ENCODE measurements at regions not wholly inside any gene's neighbourhood (a gene's known extent, or its start where the extent isn't known, plus 50 kb on each side); places are given as distances from the start of the nearest gene placed in this dataset.

GRCh38 chr21:20424943-20425342, 573.3 kb upstream of the NCAM2 start:
- Histone ChIP-seq H3K36me3 (ENCODE audit: control insufficient read depth in 4 of 4, insufficient read depth in 4 of 4, low read length in 4 of 4) (no peaks in the 10 kb centered on the region), H3K4me1 (ENCODE audit: control insufficient read depth in 5 of 5, insufficient read depth in 5 of 5, low read length in 5 of 5) (no peaks in the 10 kb centered on the region), H3K27me3 (ENCODE audit: control insufficient read depth in 3 of 3, insufficient read depth in 3 of 3, low read length in 2 of 3) (no peaks in the 10 kb centered on the region), H3K9me3 (ENCODE audit: control insufficient read depth in 4 of 4, insufficient read depth in 3 of 4, low read length in 3 of 4) (peaks cover 0 to 5% (median 2%) of the 10 kb centered on the region in 4 donors), H3K27ac (ENCODE audit: low read depth in 1 of 2, low read length in 1 of 2) (no peak overlapping the region), H3K4me3 (no peak overlapping the region), H3K9ac (ENCODE audit: insufficient read depth in 1 of 2, low read length in 2 of 2) (no peak overlapping the region)
- ATAC-seq (ENCODE audit: insufficient read depth, low FRiP score) (no peak), DNase-seq (no peak)
- 81 to 91% methylated on average over 7 of the region's 7 CpGs for WGBS, 2 donors
- TF ChIP-seq CTCF (IDR thresholded peaks at IDR 0.05; ENCODE audit: control extremely low read depth, extremely low read depth), result no peak

GRCh38 chr21:20425856-20426255, 572.4 kb upstream of the NCAM2 start:
- 93 to 96% methylated on average over 12 of the region's 12 CpGs for WGBS, 2 donors
- Histone ChIP-seq H3K9ac (ENCODE audit: insufficient read depth in 1 of 2, low read length in 2 of 2) (no peak overlapping the region), H3K36me3 (ENCODE audit: control insufficient read depth in 4 of 4, insufficient read depth in 4 of 4, low read length in 4 of 4) (no peaks in the 10 kb centered on the region), H3K4me3 (no peak overlapping the region), H3K9me3 (ENCODE audit: control insufficient read depth in 4 of 4, insufficient read depth in 3 of 4, low read length in 3 of 4) (peaks cover 0 to 5% (median 2%) of the 10 kb centered on the region in 4 donors), H3K4me1 (ENCODE audit: control insufficient read depth in 5 of 5, insufficient read depth in 5 of 5, low read length in 5 of 5) (no peaks in the 10 kb centered on the region), H3K27me3 (ENCODE audit: control insufficient read depth in 3 of 3, insufficient read depth in 3 of 3, low read length in 2 of 3) (no peaks in the 10 kb centered on the region), H3K27ac (ENCODE audit: low read depth in 1 of 2, low read length in 1 of 2) (no peak overlapping the region)
- no peak for ATAC-seq (ENCODE audit: insufficient read depth, low FRiP score)
- DNase-seq, result no peak
- no peak for TF ChIP-seq CTCF (IDR thresholded peaks at IDR 0.05; ENCODE audit: control extremely low read depth, extremely low read depth)

- TF ChIP-seq CTCF (IDR thresholded peaks at IDR 0.05; ENCODE audit: control extremely low read depth, extremely low read depth), result no peak
- Histone ChIP-seq H3K27ac (ENCODE audit: low read depth in 1 of 2, low read length in 1 of 2) (no peak overlapping the region), H3K36me3 (ENCODE audit: control insufficient read depth in 4 of 4, insufficient read depth in 4 of 4, low read length in 4 of 4) (no peaks in the 10 kb centered on the region), H3K4me3 (no peak overlapping the region), H3K9me3 (ENCODE audit: control insufficient read depth in 4 of 4, insufficient read depth in 3 of 4, low read length in 3 of 4) (no peaks in the 10 kb centered on the region), H3K27me3 (ENCODE audit: control insufficient read depth in 3 of 3, insufficient read depth in 3 of 3, low read length in 2 of 3) (no peaks in the 10 kb centered on the region), H3K4me1 (ENCODE audit: control insufficient read depth in 5 of 5, insufficient read depth in 5 of 5, low read length in 5 of 5) (peaks cover 0 to 1% (median 0%) of the 10 kb centered on the region in 5 donors), H3K9ac (ENCODE audit: insufficient read depth in 1 of 2, low read length in 2 of 2) (no peak overlapping the region)
- ATAC-seq (ENCODE audit: insufficient read depth, low FRiP score) (no peak), DNase-seq (no peak)
- WGBS, 2 donors, result 75 to 85% methylated on average over 5 of the region's 5 CpGs
These were observed 557.9 kb upstream of the NCAM2 start for GRCh38 chr21:20440338-20440737.

GRCh38 chr21:20443558-20444155, 554.6 kb upstream of the NCAM2 start:
- H3K27me3 ChIP-seq (ENCODE audit: control insufficient read depth in 3 of 3, insufficient read depth in 3 of 3, low read length in 2 of 3), result no peaks in the 10 kb centered on the region
- 66 to 69% methylated on average over 13 of the region's 13 CpGs for WGBS, 2 donors
- DNase-seq (peak in 1 of 3 donors; percentile 26), ATAC-seq (ENCODE audit: insufficient read depth, low FRiP score) (no peak)
- H3K4me3 ChIP-seq, result no peak overlapping the region
- no peaks in the 10 kb centered on the region for H3K36me3 ChIP-seq (ENCODE audit: control insufficient read depth in 4 of 4, insufficient read depth in 4 of 4, low read length in 4 of 4)
- no peaks in the 10 kb centered on the region for H3K9me3 ChIP-seq (ENCODE audit: control insufficient read depth in 4 of 4, insufficient read depth in 3 of 4, low read length in 3 of 4)
- H3K9ac ChIP-seq (ENCODE audit: insufficient read depth in 1 of 2, low read length in 2 of 2), result no peak overlapping the region
- TF ChIP-seq CTCF (IDR thresholded peaks at IDR 0.05; ENCODE audit: control extremely low read depth, extremely low read depth), result no peak
- no peak overlapping the region for H3K27ac ChIP-seq (ENCODE audit: low read depth in 1 of 2, low read length in 1 of 2)
- peaks cover 0 to 1% (median 0%) of the 10 kb centered on the region in 5 donors for H3K4me1 ChIP-seq (ENCODE audit: control insufficient read depth in 5 of 5, insufficient read depth in 5 of 5, low read length in 5 of 5)

Measured in lung (tissue), 11 donors.